Ovary (tissue), 3 donors: ENCODE measurements at regions not wholly inside any gene's neighbourhood (a gene's known extent, or its start where the extent isn't known, plus 50 kb on each side); places are given as distances from the start of the nearest gene placed in this dataset.

ENCODE experiments used
- CTCF ChIP-seq, 3 donors: fragments of 450-650 bp in 2 of 3; fragments of 200-600 bp in 1 of 3; IDR thresholded peaks; one replicate each; pipeline versions ENCODE4 v1.5.1 to v1.8.0; 2016 to 2022; ENCODE audit warnings: antibody characterized with exemption in 3 of 3, mild to moderate bottlenecking in 1 of 3
- EP300 ChIP-seq: sonication (generic); formaldehyde crosslinking; IDR thresholded peaks from one replicate; pipeline ENCODE4 v1.6.1; 2017; ENCODE audit warnings: antibody characterized with exemption
- POLR2A ChIP-seq: fragments of 450-650 bp; IDR thresholded peaks from one replicate; pipeline ENCODE4 v1.6.1; 2017; ENCODE audit warnings: antibody characterized with exemption, mild to moderate bottlenecking, moderate library complexity
- donor health status: DM: no; HTN: no; CAD: no.

GRCh38 chr12:19647806-19648556, 208.7 kb downstream of the AEBP2 start:
- TF ChIP-seq CTCF (IDR thresholded peaks at IDR 0.05) (no peak), POLR2A (no peak), EP300 (no peak)
